ENCODE measurements at regions not wholly inside any gene's neighbourhood (a gene's known extent, or its start where the extent isn't known, plus 50 kb on each side); places are given as distances from the start of the nearest gene placed in this dataset.

- no peak overlapping the region for H3K27ac ChIP-seq (ENCODE audit: low read length in 2 of 2)
- intact Hi-C loops (cut with micrococcal nuclease) = no loop called here
Measured at GRCh38 chr2:147231081-147231480, 613.7 kb upstream of the ACVR2A start.

GRCh38 chr2:147227313-147227712 is 617.5 kb upstream of the ACVR2A start:
- 100% methylated on average over 2 of the region's 2 CpGs for WGBS (ENCODE audit: insufficient coverage)
- POLR2A ChIA-PET = no interaction called here
- H3K27me3 Mint-ChIP-seq = no peaks in the 10 kb centered on the region

More at GRCh38 chr2:147231081-147231480, 613.7 kb upstream of the ACVR2A start:
- no peaks in the 10 kb centered on the region for H3K27me3 Mint-ChIP-seq
- Histone ChIP-seq H3K36me3 (replicated peaks in 1 of 2; ENCODE audit: control extremely low read depth in 1 of 2, control insufficient read depth in 1 of 2, extremely low read depth in 1 of 2, insufficient read depth in 2 of 2, low read length in 1 of 2) (no peaks in the 10 kb centered on the region), H3K4me3 (ENCODE audit: control extremely low read depth in 1 of 5, extremely low read depth in 1 of 5, insufficient read depth in 1 of 5, low read depth in 2 of 5, low read length in 4 of 5) (no peak overlapping the region), H4K20me1 (ENCODE audit: control insufficient read depth, insufficient read depth, low read length, poor library complexity, severe bottlenecking) (no peaks in the 10 kb centered on the region), H3K4me2 (replicated peaks; ENCODE audit: low read depth, low read length, poor library complexity, severe bottlenecking) (no peak overlapping the region), H3K9ac (ENCODE audit: low read length) (no peak overlapping the region), H3K4me1 (ENCODE audit: control insufficient read depth in 2 of 2, insufficient read depth in 2 of 2, low read length in 2 of 2) (no peaks in the 10 kb centered on the region), H3K79me2 (ENCODE audit: control insufficient read depth, insufficient read depth, low read length) (no peaks in the 10 kb centered on the region), H2AFZ (ENCODE audit: insufficient read depth, low read depth, low read length, poor library complexity, severe bottlenecking) (no peak overlapping the region), H3K27me3 (replicated peaks in 1 of 4; ENCODE audit: control extremely low read depth in 1 of 4, control insufficient read depth in 3 of 4, insufficient read depth in 4 of 4, low read length in 3 of 4) (no peaks in the 10 kb centered on the region), H3K9me3 (ENCODE audit: control extremely low read depth in 1 of 3, control insufficient read depth in 2 of 3, insufficient read depth in 1 of 3, low read length in 2 of 3) (no peaks in the 10 kb centered on the region)
- no peak overlapping the region for H3K4me3 Mint-ChIP-seq
- POLR2A ChIA-PET = no interaction called here
- 78% methylated on average over 1 of the region's 1 CpG for WGBS (ENCODE audit: insufficient coverage)
- H3K27ac Mint-ChIP-seq = no peak overlapping the region
- DNase-seq (no peak), ATAC-seq (ENCODE audit: low read depth) (no peak)
- CTCF ChIA-PET = no interaction called here
- H3K4me1 Mint-ChIP-seq = no peaks in the 10 kb centered on the region
- no peaks in the 10 kb centered on the region for H3K9me3 Mint-ChIP-seq (ENCODE audit: insufficient read depth)
- TF ChIP-seq CTCF (IDR thresholded peaks at IDR 0.05) (no peak), EZH2 (IDR thresholded peaks at IDR 0.05; ENCODE audit: borderline replicate concordance, insufficient read depth, low read depth, low read length, poor library complexity, severe bottlenecking) (no peak)

More at GRCh38 chr2:147227313-147227712, 617.5 kb upstream of the ACVR2A start:
- Histone ChIP-seq H3K4me2 (replicated peaks; ENCODE audit: low read depth, low read length, poor library complexity, severe bottlenecking) (no peak overlapping the region), H3K4me1 (ENCODE audit: control insufficient read depth in 2 of 2, insufficient read depth in 2 of 2, low read length in 2 of 2) (no peaks in the 10 kb centered on the region), H3K27me3 (replicated peaks in 1 of 4; ENCODE audit: control extremely low read depth in 1 of 4, control insufficient read depth in 3 of 4, insufficient read depth in 4 of 4, low read length in 3 of 4) (no peaks in the 10 kb centered on the region), H2AFZ (ENCODE audit: insufficient read depth, low read depth, low read length, poor library complexity, severe bottlenecking) (no peak overlapping the region), H3K4me3 (ENCODE audit: control extremely low read depth in 1 of 5, extremely low read depth in 1 of 5, insufficient read depth in 1 of 5, low read depth in 2 of 5, low read length in 4 of 5) (no peak overlapping the region), H3K79me2 (ENCODE audit: control insufficient read depth, insufficient read depth, low read length) (no peaks in the 10 kb centered on the region), H3K9ac (ENCODE audit: low read length) (no peak overlapping the region), H3K9me3 (ENCODE audit: control extremely low read depth in 1 of 3, control insufficient read depth in 2 of 3, insufficient read depth in 1 of 3, low read length in 2 of 3) (no peaks in the 10 kb centered on the region), H3K27ac (ENCODE audit: low read length in 2 of 2) (no peak overlapping the region), H3K36me3 (replicated peaks in 1 of 2; ENCODE audit: control extremely low read depth in 1 of 2, control insufficient read depth in 1 of 2, extremely low read depth in 1 of 2, insufficient read depth in 2 of 2, low read length in 1 of 2) (no peaks in the 10 kb centered on the region), H4K20me1 (ENCODE audit: control insufficient read depth, insufficient read depth, low read length, poor library complexity, severe bottlenecking) (no peaks in the 10 kb centered on the region)
- Mint-ChIP-seq H3K27ac (no peak overlapping the region), H3K4me1 (no peaks in the 10 kb centered on the region), H3K4me3 (no peak overlapping the region), H3K9me3 (ENCODE audit: insufficient read depth) (no peaks in the 10 kb centered on the region)
- TF ChIP-seq CTCF (IDR thresholded peaks at IDR 0.05) (no peak), EZH2 (IDR thresholded peaks at IDR 0.05; ENCODE audit: borderline replicate concordance, insufficient read depth, low read depth, low read length, poor library complexity, severe bottlenecking) (no peak)
- intact Hi-C loops (cut with micrococcal nuclease) = no loop called here
- ATAC-seq (ENCODE audit: low read depth) (no peak), DNase-seq (no peak)
- CTCF ChIA-PET = no interaction called here
